HG03066 (cell line): ENCODE measurements at regions not wholly inside any gene's neighbourhood (a gene's known extent, or its start where the extent isn't known, plus 50 kb on each side); places are given as distances from the start of the nearest gene placed in this dataset.

Source experiments
- ATAC-seq: cut with Tn5 transposase; IDR thresholded peaks from one replicate; pipeline ENCODE4 v1.9.1; 2021; ENCODE audit warnings: low read depth; ENCODE audit not compliant: unreplicated experiment

GRCh38 chr9:108142504-108143201, 653.1 kb upstream of the KLF4 start:
- ATAC-seq = no peak

- ATAC-seq = no peak
Measured at GRCh38 chr9:108142142-108142503, 652.6 kb upstream of the KLF4 start.

GRCh38 chr9:108139900-108140299, 650.3 kb upstream of the KLF4 start:
- ATAC-seq = no peak

- ATAC-seq = no peak
Measured at GRCh38 chr9:108138516-108138915, 648.9 kb upstream of the KLF4 start.

- ATAC-seq = no peak
Measured at GRCh38 chr9:108136656-108137055, 647.1 kb upstream of the KLF4 start.

GRCh38 chr9:108134486-108135128, 645.0 kb upstream of the KLF4 start:
- no peak for ATAC-seq

- no peak for ATAC-seq
Measured at GRCh38 chr9:108133680-108134079, 644.1 kb upstream of the KLF4 start.

- no peak for ATAC-seq
Measured at GRCh38 chr9:108133101-108133500, 643.5 kb upstream of the KLF4 start.

GRCh38 chr9:108130905-108131304, 641.3 kb upstream of the KLF4 start:
- ATAC-seq = no peak

GRCh38 chr9:108125625-108126024, 636.1 kb upstream of the KLF4 start:
- no peak for ATAC-seq

- ATAC-seq = no peak
Measured at GRCh38 chr9:108119530-108120113, 630.1 kb upstream of the KLF4 start.

GRCh38 chr9:108117795-108118194, 628.2 kb upstream of the KLF4 start:
- ATAC-seq = no peak

GRCh38 chr9:108117306-108117705, 627.7 kb upstream of the KLF4 start:
- no peak for ATAC-seq

- ATAC-seq = no peak
Measured at GRCh38 chr9:108113596-108113995, 624.0 kb upstream of the KLF4 start.

GRCh38 chr9:108109927-108110690, 620.5 kb upstream of the KLF4 start:
- no peak for ATAC-seq

- no peak for ATAC-seq
Measured at GRCh38 chr9:108108852-108109448, 619.4 kb upstream of the KLF4 start.

GRCh38 chr9:108108280-108108851, 618.8 kb upstream of the KLF4 start:
- ATAC-seq = no peak

GRCh38 chr9:108105885-108106284, 616.3 kb upstream of the KLF4 start:
- ATAC-seq = no peak

GRCh38 chr9:108104991-108105390, 615.4 kb upstream of the KLF4 start:
- ATAC-seq = no peak

- no peak for ATAC-seq
Measured at GRCh38 chr9:108103046-108103693, 613.6 kb upstream of the KLF4 start.
